Skeletal muscle satellite cell (primary cell): ENCODE measurements at regions not wholly inside any gene's neighbourhood (a gene's known extent, or its start where the extent isn't known, plus 50 kb on each side); places are given as distances from the start of the nearest gene placed in this dataset.

Experiments
- H3K27me3 ChIP-seq: 2 replicates; pipeline ENCODE4 v1.7.0; 2013; ENCODE audit warnings: low read length; ENCODE audit not compliant: control insufficient read depth, insufficient read depth
- H3K36me3 ChIP-seq: 2 replicates; pipeline ENCODE4 v1.7.0; 2013; ENCODE audit warnings: mild to moderate bottlenecking, control low read depth, low read length; ENCODE audit not compliant: insufficient read depth
- H3K4me1 ChIP-seq: 2 replicates; pipeline ENCODE4 v1.7.0; 2013; ENCODE audit warnings: low read length; ENCODE audit not compliant: control insufficient read depth, insufficient read depth
- H3K4me2 ChIP-seq: 2 replicates; pipeline ENCODE4 v1.7.0; 2013; ENCODE audit warnings: mild to moderate bottlenecking, low read length
- H3K4me3 ChIP-seq: 2 replicates; pipeline ENCODE4 v1.7.0; 2013; ENCODE audit warnings: low read length
- H3K9ac ChIP-seq: 2 replicates; pipeline ENCODE4 v1.7.0; 2013; ENCODE audit warnings: mild to moderate bottlenecking, low read depth, low read length, moderate library complexity
- H3K9me3 ChIP-seq: replicated peaks from 2 replicates; pipeline ENCODE4 v1.7.0; 2013; ENCODE audit warnings: mild to moderate bottlenecking, control low read depth, low read length

DNA sequence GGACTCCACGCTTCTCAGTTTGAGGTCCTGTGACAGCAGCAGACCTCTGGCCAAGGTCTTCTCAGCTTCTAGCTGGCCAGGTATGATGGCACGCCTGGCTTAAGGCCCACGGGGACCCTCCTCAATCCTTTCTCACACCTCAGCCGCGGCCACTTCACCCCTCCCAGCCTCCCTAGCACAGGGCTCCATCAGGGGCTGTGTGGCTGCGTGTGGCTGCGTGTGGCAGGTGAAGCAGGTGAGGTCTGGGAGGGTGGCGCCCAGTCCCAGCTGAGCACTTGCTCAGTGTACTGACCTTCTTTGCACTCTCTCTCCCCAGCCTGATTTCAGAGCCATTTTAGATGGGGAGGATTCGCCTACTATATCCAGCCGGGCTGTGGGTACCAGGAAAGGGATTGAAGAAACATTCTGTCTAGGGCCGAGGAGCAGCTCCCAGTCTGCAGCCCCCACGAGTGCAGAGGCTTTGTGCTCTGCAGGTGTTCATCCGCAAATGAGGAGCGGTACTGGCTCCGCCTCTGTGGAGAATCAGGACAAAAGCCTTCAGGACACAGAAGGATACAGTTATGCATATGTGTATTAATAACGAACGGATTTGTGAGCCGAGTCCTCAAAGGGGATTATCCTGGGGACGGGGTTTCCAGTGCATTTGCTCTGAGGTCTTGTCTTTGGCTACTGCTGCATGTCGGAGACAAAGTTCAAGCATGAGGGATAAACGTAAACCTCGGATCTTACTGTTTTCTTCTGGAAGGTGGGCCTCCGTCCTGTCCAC, 236.9 kb upstream of the RAB6C start:
- H3K27me3 ChIP-seq, result no peaks in the 10 kb centered on the region
- H3K4me1 ChIP-seq, result no peaks in the 10 kb centered on the region
- H3K9ac ChIP-seq, result no peak overlapping the region
- H3K9me3 ChIP-seq, result peaks cover 8% of the 10 kb centered on the region
- H3K36me3 ChIP-seq, result no peaks in the 10 kb centered on the region
- no peak overlapping the region for H3K4me2 ChIP-seq
- no peak overlapping the region for H3K4me3 ChIP-seq

- Histone ChIP-seq H3K9ac (no peak overlapping the region), H3K4me3 (no peak overlapping the region), H3K36me3 (no peaks in the 10 kb centered on the region), H3K9me3 (peaks cover 12% of the 10 kb centered on the region), H3K27me3 (no peaks in the 10 kb centered on the region), H3K4me2 (no peak overlapping the region), H3K4me1 (no peaks in the 10 kb centered on the region)
Observed at GRCh38 chr2:129744141-129744540, 235.3 kb upstream of the RAB6C start.

DNA sequence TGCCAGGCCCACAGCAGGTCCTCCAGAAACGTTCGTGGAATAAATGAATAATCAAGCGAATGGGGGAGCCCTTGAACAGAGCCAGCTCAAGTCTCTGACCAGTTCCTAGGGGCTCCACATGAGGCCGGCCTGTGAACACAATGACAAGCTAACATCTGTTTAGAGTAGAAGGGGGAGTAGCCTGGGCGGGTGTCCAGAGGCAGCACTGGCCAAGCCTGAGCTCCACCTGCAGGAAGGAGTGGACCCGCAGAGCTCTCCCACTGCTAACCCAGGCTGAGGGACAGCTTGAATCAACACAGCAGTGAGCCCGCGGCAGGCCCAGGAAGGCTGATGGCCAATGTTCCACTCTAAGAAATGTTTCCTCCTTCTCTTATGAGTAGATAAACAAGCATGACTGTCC, 234.8 kb upstream of the RAB6C start:
- no peaks in the 10 kb centered on the region for H3K27me3 ChIP-seq
- no peak overlapping the region for H3K9ac ChIP-seq
- no peak overlapping the region for H3K4me2 ChIP-seq
- no peak overlapping the region for H3K4me3 ChIP-seq
- H3K4me1 ChIP-seq, result no peaks in the 10 kb centered on the region
- H3K9me3 ChIP-seq, result peaks cover 12% of the 10 kb centered on the region
- no peaks in the 10 kb centered on the region for H3K36me3 ChIP-seq

DNA sequence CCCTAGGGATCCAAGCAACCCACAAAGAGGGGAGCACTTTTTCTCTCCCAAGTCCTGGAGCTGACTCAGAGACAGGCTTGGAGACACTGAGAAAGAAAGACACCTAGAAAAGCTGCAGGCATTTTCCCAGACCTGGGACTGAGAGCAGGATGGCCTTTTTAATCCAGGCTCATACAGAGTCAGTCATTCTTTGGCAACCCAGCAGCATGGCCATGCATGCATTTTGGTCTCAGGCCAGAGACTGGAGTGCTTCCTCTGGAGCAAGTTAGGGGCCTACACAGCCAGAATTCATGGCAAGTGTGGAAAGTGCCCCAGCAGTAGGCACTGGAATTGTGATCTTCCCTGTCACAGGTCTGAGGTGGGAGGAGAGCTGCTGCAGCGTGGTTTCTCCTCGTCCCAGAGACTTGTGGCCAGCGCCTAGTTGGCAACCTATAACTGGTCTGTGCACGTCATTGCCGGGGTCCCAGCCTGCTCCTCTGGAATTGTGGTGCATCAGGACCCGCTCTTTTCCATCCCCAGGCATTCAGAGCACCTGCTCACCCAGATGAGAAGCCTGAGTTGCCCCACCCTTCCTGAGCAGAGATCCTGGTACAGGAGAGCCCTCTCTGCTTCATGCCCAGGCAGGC, 231.9 kb upstream of the RAB6C start:
- Histone ChIP-seq H3K4me3 (no peak overlapping the region), H3K4me2 (no peak overlapping the region), H3K27me3 (no peaks in the 10 kb centered on the region), H3K36me3 (no peaks in the 10 kb centered on the region), H3K9ac (no peak overlapping the region), H3K4me1 (no peaks in the 10 kb centered on the region), H3K9me3 (peaks cover 3% of the 10 kb centered on the region)

DNA sequence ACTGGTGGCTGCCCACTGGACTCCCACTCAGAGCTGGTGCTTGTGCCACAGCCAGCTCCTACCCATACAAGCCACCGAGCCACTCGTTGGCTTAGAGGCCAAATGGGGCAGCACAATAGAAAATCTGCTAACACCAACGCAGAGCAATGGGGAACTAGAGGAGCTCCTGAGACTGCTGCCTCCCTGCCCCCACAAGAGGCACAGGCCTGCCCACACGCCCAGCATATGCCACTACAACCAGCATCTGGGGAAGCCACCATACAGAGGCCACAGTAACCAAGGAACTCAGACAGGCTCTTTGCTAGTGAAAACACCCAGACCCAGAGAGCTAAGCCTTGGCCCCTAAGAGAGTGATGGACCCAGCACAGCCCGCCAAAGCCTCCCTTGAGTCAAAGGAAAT, 231.2 kb upstream of the RAB6C start:
- H3K36me3 ChIP-seq, result no peaks in the 10 kb centered on the region
- no peaks in the 10 kb centered on the region for H3K4me1 ChIP-seq
- no peak overlapping the region for H3K4me3 ChIP-seq
- no peak overlapping the region for H3K4me2 ChIP-seq
- H3K27me3 ChIP-seq, result no peaks in the 10 kb centered on the region
- H3K9ac ChIP-seq, result no peak overlapping the region
- peaks cover 3% of the 10 kb centered on the region for H3K9me3 ChIP-seq

DNA sequence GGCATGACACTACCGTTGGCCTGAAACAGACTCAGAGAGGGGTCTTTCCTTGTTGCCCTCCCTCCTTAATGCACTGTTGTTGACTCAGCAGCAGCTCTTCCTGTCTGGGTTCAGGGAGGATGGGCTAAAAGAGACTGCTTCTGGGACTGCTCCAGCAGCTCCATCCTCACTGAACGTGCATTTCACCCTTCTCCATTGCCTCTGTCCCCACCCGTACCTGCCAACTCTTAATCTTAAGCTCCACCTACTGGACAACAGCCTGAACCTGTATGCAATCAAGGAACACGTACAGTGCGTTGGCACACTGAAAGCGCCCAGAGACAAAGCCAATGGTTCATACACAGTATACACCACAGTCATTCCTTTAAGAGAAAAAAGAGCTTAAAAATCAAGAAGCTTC, 230.8 kb upstream of the RAB6C start:
- Histone ChIP-seq H3K9ac (no peak overlapping the region), H3K4me1 (no peaks in the 10 kb centered on the region), H3K4me3 (no peak overlapping the region), H3K9me3 (peaks cover 3% of the 10 kb centered on the region), H3K27me3 (no peaks in the 10 kb centered on the region), H3K4me2 (no peak overlapping the region), H3K36me3 (no peaks in the 10 kb centered on the region)

- no peak overlapping the region for H3K4me3 ChIP-seq
- no peaks in the 10 kb centered on the region for H3K27me3 ChIP-seq
- no peaks in the 10 kb centered on the region for H3K4me1 ChIP-seq
- H3K36me3 ChIP-seq, result no peaks in the 10 kb centered on the region
- no peak overlapping the region for H3K4me2 ChIP-seq
- H3K9ac ChIP-seq, result no peak overlapping the region
- peaks cover 6% of the 10 kb centered on the region for H3K9me3 ChIP-seq
Observed at GRCh38 chr2:129751409-129751808, 228.1 kb upstream of the RAB6C start.

DNA sequence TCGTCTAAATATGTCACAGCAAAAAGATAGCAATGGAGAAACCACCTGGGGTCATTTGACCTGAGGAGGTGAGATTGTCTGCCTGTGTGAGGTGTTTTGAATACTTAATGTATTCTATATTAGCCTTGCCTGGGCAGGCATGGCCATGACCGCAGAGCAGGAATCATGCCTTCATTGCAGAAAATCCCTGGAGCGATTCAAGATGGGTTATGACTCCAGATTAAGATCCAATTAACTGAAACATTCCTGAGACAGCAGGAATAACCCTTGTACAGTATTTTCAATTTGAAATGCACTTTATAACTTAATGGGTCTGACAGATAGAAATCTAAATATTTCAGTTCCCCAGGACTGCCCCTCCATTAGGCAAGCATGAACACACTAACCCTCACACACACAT, 227.3 kb upstream of the RAB6C start:
- peaks cover 6% of the 10 kb centered on the region for H3K9me3 ChIP-seq
- no peaks in the 10 kb centered on the region for H3K36me3 ChIP-seq
- no peaks in the 10 kb centered on the region for H3K4me1 ChIP-seq
- H3K4me3 ChIP-seq, result no peak overlapping the region
- no peak overlapping the region for H3K9ac ChIP-seq
- H3K4me2 ChIP-seq, result no peak overlapping the region
- no peaks in the 10 kb centered on the region for H3K27me3 ChIP-seq

GRCh38 chr2:129752686-129753085, 226.8 kb upstream of the RAB6C start:
- H3K9me3 ChIP-seq, result peaks cover 6% of the 10 kb centered on the region
- H3K36me3 ChIP-seq, result no peaks in the 10 kb centered on the region
- no peak overlapping the region for H3K4me3 ChIP-seq
- H3K9ac ChIP-seq, result no peak overlapping the region
- no peaks in the 10 kb centered on the region for H3K27me3 ChIP-seq
- no peaks in the 10 kb centered on the region for H3K4me1 ChIP-seq
- H3K4me2 ChIP-seq, result no peak overlapping the region

DNA sequence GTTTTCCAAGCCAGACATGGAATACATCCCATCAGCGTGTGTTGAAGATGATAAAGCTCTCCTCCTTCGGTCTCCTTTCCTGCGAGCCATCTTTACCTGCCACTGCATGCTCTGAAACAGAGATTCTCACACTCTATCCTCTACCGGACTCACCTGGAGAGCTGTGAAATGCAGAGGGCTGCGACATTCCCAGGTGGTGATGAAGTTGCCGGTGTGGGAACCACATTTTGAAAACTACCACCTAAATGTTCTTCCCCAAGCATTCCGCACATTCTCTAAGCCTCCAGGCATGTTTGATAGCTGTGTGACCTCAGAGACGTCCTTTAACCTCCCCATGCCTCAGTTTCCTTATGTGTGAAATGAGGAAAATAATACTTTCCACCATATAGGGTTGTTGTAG, 226.2 kb upstream of the RAB6C start:
- no peaks in the 10 kb centered on the region for H3K27me3 ChIP-seq
- H3K4me3 ChIP-seq, result no peak overlapping the region
- H3K4me1 ChIP-seq, result no peaks in the 10 kb centered on the region
- no peak overlapping the region for H3K9ac ChIP-seq
- H3K9me3 ChIP-seq, result peaks cover 6% of the 10 kb centered on the region
- no peaks in the 10 kb centered on the region for H3K36me3 ChIP-seq
- H3K4me2 ChIP-seq, result no peak overlapping the region

DNA sequence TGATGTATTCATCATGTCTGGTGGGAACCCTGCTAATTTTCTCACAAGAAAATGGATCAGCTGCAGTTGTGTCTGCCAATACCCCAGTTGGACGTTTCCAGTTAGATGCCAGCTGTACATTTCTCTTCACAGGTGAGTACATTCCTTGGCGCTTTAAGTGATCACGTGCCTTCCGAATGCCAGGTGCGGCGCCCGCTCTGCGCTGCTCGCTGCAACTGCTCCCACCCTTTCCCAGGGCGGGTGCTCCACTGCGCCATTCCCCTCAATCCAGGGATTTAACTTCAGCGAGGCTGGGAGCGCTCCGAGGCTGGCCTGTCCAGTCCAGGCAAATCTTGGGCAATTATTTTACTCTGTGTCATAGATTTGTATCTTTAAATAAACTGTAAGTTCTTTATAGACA, 225.0 kb upstream of the RAB6C start:
- no peak overlapping the region for H3K4me3 ChIP-seq
- H3K36me3 ChIP-seq, result no peaks in the 10 kb centered on the region
- H3K4me2 ChIP-seq, result no peak overlapping the region
- H3K9me3 ChIP-seq, result peaks cover 3% of the 10 kb centered on the region
- H3K9ac ChIP-seq, result no peak overlapping the region
- no peaks in the 10 kb centered on the region for H3K4me1 ChIP-seq
- H3K27me3 ChIP-seq, result no peaks in the 10 kb centered on the region

DNA sequence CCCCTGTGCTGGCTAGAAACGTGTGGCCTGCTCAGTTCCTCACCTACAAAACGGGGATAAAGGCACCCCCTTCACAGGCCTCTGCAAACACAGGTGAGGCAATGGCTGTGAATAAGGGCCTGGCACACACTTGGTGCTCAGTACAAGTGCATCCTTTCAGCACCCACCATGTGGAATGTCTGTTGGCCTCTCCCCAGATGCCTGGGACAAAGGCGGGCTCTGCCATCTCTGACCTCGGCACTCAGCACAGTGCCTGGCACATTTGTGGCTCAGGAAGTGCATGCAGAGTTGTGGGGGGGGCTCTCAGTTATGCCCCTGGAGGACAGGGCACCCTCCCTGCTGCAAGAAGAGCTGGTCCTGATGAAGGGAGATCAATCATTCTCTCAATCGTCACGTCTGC, 224.6 kb upstream of the RAB6C start:
- H3K4me3 ChIP-seq, result no peak overlapping the region
- no peak overlapping the region for H3K9ac ChIP-seq
- H3K4me1 ChIP-seq, result no peaks in the 10 kb centered on the region
- H3K36me3 ChIP-seq, result no peaks in the 10 kb centered on the region
- H3K9me3 ChIP-seq, result peaks cover 3% of the 10 kb centered on the region
- H3K27me3 ChIP-seq, result no peaks in the 10 kb centered on the region
- no peak overlapping the region for H3K4me2 ChIP-seq
